Omental fat pad (tissue), 3 donors: ENCODE measurements at regions not wholly inside any gene's neighbourhood (a gene's known extent, or its start where the extent isn't known, plus 50 kb on each side); places are given as distances from the start of the nearest gene placed in this dataset.

Experiments used
- ATAC-seq: fragments of 150-250 bp; one replicate; pipeline ENCODE4 v1.9.1; 2016; ENCODE audit warnings: mild to moderate bottlenecking, moderate library complexity; ENCODE audit not compliant: low FRiP score
- DNase-seq: peaks from one replicate; pipeline ENCODE4 v3.0.0-alpha.2; 2019; ENCODE audit warnings: low spot score
- TF ChIP-seq, protein P1 (sequence below), 3 donors: fragments of 450-650 bp; IDR thresholded peaks; one replicate each; pipeline ENCODE4 v1.5.1; 2016 to 2017; ENCODE audit warnings: antibody characterized with exemption in 3 of 3, mild to moderate bottlenecking in 3 of 3, moderate library complexity in 2 of 3

GRCh38 chr13:67996101-67996500 lies 766.0 kb upstream of the PCDH9 start:
- TF ChIP-seq, protein P1, sequence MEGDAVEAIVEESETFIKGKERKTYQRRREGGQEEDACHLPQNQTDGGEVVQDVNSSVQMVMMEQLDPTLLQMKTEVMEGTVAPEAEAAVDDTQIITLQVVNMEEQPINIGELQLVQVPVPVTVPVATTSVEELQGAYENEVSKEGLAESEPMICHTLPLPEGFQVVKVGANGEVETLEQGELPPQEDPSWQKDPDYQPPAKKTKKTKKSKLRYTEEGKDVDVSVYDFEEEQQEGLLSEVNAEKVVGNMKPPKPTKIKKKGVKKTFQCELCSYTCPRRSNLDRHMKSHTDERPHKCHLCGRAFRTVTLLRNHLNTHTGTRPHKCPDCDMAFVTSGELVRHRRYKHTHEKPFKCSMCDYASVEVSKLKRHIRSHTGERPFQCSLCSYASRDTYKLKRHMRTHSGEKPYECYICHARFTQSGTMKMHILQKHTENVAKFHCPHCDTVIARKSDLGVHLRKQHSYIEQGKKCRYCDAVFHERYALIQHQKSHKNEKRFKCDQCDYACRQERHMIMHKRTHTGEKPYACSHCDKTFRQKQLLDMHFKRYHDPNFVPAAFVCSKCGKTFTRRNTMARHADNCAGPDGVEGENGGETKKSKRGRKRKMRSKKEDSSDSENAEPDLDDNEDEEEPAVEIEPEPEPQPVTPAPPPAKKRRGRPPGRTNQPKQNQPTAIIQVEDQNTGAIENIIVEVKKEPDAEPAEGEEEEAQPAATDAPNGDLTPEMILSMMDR (IDR thresholded peaks at IDR 0.05) = no peak
- no peak for DNase-seq
- ATAC-seq = no peak

DNA sequence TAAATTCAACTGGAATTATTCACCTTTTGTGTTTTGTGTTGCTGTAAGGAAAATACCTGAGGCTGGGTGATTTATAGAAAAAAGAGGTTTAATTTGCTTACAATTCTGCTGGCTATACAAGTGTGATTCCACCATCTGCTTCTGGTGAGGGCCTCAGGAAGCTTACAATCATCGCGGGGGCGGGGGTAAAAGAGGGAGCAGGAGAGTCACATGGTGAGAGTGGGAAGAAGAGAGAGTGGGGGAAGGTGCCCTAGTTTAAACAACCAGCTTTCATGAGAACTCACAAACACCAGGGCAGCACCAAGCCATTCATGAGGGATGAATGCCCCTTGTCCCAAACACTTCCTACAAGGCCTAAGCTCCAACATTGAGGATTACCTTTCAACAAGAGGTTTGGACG lies 760.7 kb upstream of the PCDH9 start:
- DNase-seq = no peak
- TF ChIP-seq, protein P1 (IDR thresholded peaks at IDR 0.05) = no peak
- no peak for ATAC-seq

DNA sequence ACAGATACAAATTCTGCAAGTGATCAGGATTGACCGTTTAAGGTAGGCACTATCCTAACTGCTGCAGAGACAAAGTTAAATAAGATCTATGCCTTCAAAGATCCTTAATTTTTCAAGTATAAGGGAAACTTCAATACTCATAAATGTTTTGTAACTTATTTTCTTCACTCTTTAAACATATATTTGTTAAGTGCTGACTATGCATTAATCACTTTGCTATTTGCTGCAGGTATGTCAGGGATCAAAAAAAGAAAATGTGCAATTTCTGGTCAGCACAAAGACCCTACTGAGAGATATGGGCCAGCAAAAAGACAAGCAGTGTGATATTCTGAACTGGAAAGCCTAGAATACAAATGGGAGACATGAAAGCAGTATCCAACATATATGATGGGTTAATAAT lies 756.1 kb upstream of the PCDH9 start:
- DNase-seq (no peak), ATAC-seq (no peak)
- TF ChIP-seq, protein P1 (IDR thresholded peaks at IDR 0.05) = no peak

DNA sequence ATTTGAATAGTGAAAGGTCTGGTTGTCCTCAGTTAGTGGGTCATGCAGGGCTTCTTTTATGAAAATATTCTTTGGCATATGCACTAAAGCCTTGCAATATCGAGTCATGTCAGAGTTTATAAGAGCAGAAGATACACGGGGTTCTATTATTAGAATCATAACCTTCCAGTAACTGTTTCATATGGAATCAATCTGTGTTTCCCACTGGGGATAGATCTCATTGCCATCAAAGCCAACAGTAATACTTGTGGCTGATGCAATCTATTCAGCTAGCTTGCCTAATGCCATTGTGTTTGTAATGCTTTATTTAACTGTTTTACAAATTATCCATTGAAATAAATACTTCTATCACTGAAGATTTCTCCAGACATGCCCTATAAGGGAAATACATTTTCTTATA lies 746.9 kb upstream of the PCDH9 start:
- TF ChIP-seq, protein P1 (IDR thresholded peaks at IDR 0.05) = no peak
- DNase-seq (no peak), ATAC-seq (no peak)

GRCh38 chr13:67971291-67971690 lies 741.2 kb upstream of the PCDH9 start:
- ATAC-seq (no peak), DNase-seq (no peak)
- TF ChIP-seq, protein P1 (IDR thresholded peaks at IDR 0.05) = no peak

GRCh38 chr13:67967031-67967430 lies 736.9 kb upstream of the PCDH9 start:
- TF ChIP-seq, protein P1 (IDR thresholded peaks at IDR 0.05) = no peak
- DNase-seq (no peak), ATAC-seq (no peak)

- no peak for DNase-seq
- ATAC-seq = no peak
- TF ChIP-seq, protein P1 (IDR thresholded peaks at IDR 0.05) = no peak
These were observed 735.9 kb upstream of the PCDH9 start for GRCh38 chr13:67966065-67966464.
